HG03139 (cell line): ENCODE measurements at regions not wholly inside any gene's neighbourhood (a gene's known extent, or its start where the extent isn't known, plus 50 kb on each side); places are given as distances from the start of the nearest gene placed in this dataset.
"Not testable (repeated sequence)": the region's sequence is repeated elsewhere in the genome, so short reads cannot be mapped to it uniquely, and the experiment has no call there.

Experiments
- ATAC-seq: cut with Tn5 transposase; IDR thresholded peaks from one replicate; pipeline ENCODE4 v1.9.1; 2021; ENCODE audit not compliant: unreplicated experiment

- no peak for ATAC-seq
These were observed 274.9 kb upstream of the FANCL start for GRCh38 chr2:58515827-58516573.

- no peak for ATAC-seq
These were observed 273.1 kb upstream of the FANCL start for GRCh38 chr2:58514252-58514651.

- no peak for ATAC-seq
These were observed 271.8 kb upstream of the FANCL start for GRCh38 chr2:58512878-58513277.

DNA sequence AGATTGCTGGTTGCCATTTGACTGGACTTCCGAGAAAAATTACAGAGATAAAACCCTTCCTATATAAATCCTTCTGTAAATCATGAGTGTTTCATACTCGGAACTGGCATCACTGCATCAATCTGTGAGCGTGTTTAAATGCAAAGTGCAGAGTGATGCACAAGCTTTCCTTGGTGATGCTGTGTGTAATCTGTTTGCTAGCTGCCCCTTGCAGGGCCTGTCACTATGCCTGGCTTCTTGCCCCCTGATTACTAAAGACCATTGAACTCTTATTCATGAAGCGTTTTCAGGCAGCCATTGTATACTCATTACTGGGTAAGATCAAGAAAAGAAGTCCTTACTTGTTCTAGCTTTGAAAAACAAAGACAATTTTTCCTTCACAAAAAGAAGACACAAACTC is 266.9 kb upstream of the FANCL start:
- no peak for ATAC-seq

DNA sequence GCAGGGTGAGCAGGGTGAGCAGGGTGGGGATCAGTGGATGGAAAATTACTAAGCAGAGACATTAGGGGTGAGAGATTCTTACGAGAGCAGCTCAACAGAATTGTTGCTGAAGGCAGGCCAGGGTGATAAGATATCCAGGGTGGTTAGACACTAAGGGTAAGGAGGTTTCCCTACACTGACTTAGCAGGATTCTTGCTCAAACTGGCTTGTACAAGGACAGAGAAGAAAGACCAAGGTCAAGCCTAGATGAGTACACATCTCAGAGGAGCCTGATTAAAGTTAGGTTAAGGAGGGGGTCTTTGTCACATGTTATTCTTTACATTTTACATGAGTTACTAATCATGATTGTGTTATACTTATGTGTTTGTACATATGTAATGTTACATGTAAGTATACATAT is 262.8 kb upstream of the FANCL start:
- ATAC-seq: no peak

DNA sequence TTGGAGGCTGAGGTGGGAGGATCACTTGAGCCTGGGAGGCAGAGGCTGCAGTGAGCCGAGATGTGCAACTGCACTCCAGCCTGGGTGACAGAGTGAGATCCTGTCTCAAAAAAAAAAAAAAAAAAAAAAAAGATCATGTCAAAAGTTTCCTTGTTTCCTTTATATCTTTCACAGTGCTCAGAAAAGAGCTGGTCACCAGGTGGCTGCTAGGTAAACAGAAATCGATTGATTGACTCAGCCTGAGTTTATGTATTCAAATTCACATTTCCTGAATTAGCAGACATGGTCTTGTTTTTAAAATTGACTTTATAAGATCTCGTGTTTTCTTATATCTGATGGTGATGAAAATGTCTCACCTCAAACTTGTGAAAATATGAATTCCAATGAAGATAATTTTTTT is 261.8 kb upstream of the FANCL start:
- no peak for ATAC-seq

- no peak for ATAC-seq
These were observed 260.4 kb upstream of the FANCL start for GRCh38 chr2:58501371-58502160.

DNA sequence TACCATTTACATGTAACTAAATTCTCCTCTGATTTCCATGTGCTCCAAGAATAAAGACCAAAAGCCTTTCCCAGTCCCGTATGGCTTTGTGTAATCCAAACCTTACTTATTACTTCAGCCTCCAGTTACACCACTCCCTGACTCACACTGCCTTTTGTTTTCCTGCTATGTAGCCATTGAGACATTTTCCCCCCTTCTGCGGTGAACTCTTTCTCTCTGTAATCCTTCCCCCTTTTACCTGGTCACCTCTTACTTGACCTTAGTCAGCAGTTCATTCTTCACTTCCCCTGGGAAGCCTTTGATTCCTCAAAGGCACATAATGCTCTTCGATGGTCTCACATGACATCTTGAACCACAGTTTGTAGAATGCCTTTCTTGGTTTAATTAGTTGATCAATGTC is 256.0 kb upstream of the FANCL start:
- ATAC-seq: no peak

GRCh38 chr2:58495806-58496205 is 254.7 kb upstream of the FANCL start:
- ATAC-seq: no peak

- no peak for ATAC-seq
These were observed 253.0 kb upstream of the FANCL start for GRCh38 chr2:58494071-58494501.

DNA sequence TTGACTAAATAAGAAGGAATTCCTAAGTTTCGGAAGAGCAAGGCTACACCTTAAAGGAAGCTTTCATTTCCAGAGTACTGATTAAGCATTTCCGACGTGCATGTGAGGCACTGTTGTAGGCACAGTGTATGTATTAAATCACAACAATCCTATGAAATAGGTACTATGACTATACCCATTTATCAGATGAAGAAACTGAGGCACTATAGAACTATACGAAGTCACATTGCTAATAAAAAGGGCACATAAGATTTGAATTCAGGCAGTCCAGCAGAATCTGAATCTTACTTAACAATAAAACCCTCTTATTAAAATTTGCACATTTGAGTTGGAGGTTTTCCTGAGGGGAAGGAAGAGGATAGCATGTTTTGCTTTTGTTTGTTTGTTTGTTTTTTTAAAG is 243.5 kb upstream of the FANCL start:
- ATAC-seq: no peak

GRCh38 chr2:58484221-58484620 is 243.1 kb upstream of the FANCL start:
- no peak for ATAC-seq

DNA sequence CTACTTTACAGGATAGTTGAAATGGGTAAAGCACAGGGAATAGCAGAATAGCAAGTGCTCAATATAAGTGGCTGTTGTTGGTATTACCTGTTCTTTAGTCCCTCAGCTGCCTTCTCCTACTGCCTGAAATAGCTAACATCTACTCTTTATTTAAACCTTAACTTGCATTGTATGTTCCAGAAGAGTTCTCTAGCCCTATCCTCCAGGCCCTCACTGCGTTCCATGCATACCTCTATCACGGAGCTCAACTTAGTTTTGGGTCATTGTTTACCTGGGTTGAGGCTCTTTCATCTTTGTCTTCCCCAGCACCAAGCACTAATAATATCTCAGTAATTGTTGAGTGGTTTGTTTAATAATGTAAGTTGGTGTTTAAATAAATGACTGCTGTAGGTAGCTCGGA is 242.2 kb upstream of the FANCL start:
- no peak for ATAC-seq

DNA sequence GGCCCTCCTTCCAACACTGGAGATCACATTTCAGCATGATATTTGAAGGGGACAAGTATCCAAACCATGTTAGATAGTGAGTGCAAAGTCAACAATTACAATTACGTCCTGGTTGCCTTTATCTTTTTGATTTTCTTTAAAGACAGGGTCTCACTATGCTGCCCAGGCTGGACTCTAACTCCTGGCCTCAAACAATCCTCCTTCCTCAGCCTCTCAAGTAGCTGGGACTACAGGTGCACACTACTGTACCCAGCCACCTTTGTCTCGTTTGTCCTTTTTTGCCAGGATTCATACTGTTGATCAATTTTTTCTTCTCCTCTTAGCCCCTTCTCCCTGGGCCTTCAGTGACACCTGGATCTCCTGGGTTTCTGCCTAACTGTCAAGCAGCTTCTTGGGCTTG is 240.5 kb upstream of the FANCL start:
- ATAC-seq: no peak

DNA sequence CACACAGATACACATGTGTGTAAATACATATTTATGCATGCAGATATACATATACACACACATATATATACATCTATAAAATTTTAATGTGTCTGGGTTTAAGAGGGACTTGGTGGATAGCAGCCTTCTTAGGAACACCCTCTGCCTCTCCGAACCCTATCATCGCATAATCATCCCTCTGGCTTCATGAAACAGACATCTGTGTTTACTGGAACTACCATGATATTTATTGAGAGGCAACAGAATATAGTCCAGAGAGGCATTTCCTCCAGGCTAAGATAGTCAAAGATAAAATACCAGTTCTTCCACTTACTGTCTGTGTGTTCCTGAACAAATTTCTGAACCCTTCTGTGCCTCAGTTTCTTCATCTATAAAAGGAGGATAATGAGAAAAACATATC is 239.0 kb upstream of the FANCL start:
- ATAC-seq: no peak

DNA sequence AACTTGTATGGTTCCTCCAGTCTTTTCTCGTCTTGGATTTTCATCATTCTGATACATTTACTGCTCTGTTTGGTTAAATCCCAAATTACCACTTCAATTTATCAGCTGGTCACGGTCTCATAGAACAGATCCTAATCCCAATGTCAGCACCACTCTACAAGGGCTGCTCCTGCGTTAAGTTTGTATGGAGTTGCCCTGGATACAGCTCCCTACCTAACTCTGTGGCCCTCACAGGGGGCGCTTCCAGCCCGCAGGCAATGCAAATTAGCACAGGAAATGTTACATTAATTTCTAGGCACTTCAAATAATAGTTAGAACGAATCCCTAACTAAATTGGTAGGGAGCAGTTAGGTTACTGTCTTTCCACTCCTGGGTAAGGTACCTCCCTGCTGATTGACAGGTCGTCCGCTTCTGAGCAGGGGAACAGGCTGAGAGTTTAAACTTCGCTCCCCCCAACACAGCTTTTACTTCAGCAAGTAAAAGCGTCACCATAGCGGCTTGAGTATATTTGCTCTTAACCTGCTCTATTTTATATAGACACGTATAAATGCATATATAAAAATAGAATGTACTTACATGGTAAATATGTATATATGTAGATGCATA is 238.5 kb upstream of the FANCL start:
- no peak for ATAC-seq

- no peak for ATAC-seq
These were observed 235.4 kb upstream of the FANCL start for GRCh38 chr2:58476556-58476955.

GRCh38 chr2:58475756-58476155 is 234.6 kb upstream of the FANCL start:
- ATAC-seq: no peak

DNA sequence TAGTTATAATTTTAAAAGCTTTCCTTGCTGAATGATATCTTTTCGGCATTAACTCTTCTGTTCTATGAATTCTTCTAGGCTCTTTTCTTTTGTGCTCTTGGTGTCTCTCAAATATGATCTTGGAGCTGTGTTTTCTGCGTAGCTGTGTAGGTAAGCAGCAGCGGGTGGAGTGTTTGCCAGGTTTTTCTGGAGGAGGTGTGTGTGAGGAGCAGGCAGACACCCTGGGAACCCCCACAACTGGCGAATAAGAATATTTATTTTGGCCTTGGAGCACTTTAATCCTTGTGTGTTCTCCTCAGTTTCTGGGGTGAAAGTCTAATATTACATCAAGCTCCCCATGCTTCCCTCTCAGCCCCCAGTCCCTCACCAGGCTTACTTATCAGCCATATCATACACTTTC is 232.0 kb upstream of the FANCL start:
- ATAC-seq: no peak

DNA sequence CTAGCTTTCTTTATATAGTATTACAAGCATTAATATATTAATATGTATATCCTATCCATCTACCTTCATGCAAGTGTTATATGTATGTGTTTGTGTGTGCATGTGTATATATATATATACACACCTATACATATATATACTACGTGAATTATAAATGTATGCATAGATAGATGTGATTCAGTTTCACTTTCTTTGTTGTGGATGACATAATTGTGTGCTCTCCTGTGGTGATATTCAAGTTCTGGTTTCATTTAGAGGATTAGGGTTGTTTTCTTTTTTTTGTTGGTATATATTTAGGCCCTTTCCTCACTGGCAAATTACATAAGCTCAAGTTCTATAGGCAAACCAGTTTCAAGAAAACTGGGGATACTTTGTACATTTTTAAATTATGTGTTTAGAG is 225.7 kb upstream of the FANCL start:
- no peak for ATAC-seq

DNA sequence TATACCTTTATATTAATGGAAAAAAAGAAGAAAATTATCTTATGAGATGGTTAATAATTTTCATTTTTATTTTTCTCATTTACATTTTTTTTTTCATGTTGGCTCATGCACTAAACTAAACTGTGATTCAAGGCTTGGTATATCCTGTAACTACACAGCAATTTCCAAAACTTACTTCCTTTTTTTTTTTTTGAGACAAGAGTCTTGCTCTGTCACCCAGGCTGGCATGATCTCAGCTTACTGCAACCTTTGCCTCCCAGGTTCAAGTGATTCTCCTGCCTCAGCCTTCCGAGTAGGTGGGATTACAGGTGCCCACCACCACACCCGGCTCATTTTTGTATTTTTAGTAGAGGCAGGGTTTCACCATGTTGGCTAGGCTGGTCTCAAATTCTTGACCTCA is 224.9 kb upstream of the FANCL start:
- ATAC-seq: not testable (repeated sequence)

DNA sequence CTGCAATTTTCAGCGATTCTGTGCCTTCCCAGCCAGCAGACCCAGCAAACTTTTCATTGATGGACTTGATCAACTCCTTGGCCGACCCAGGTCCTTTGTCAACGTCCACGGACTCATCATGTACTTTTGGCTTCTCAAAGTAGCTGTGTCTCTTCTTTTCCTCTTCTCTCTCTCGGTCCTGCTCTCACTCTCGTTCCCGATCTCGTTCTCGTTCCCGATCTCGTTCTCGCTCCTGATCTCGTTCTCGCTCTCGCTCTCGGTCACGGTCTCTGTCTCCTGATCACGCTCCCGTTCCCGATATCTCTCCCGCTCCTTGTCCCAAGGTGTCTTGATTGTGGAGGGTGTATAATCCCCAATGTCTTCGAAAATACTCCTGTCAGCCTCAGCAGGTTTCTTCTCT is 219.5 kb upstream of the FANCL start:
- no peak for ATAC-seq
